MM.1S (cell line): ENCODE measurements at regions not wholly inside any gene's neighbourhood (a gene's known extent, or its start where the extent isn't known, plus 50 kb on each side); places are given as distances from the start of the nearest gene placed in this dataset.

Experiments used
- DNase-seq: peaks from one replicate; pipeline ENCODE4 v3.0.0-alpha.2; 2015
- H2AFZ ChIP-seq: fragments of 300-600 bp; sonication (generic); 2 replicates; pipeline ENCODE4 v1.6.0; 2016; ENCODE audit warnings: antibody characterized with exemption, low read length
- H3F3A ChIP-seq: fragments of 300-600 bp; sonication (generic); 2 replicates; pipeline ENCODE4 v1.6.1; 2016; ENCODE audit warnings: mild to moderate bottlenecking, antibody characterized with exemption, low read length, moderate library complexity, mixed read lengths; ENCODE audit not compliant: insufficient read depth
- H3K27ac ChIP-seq: fragments of 300-600 bp; sonication (generic); 2 replicates; pipeline ENCODE4 v1.5.1; 2016; ENCODE audit warnings: mild to moderate bottlenecking, low read length
- H3K27me3 ChIP-seq: fragments of 300-600 bp; sonication (generic); replicated peaks from 2 replicates; pipeline ENCODE4 v1.6.0; 2016; ENCODE audit warnings: low read length; ENCODE audit not compliant: insufficient read depth
- H3K36me3 ChIP-seq: fragments of 300-600 bp; sonication (generic); replicated peaks from 2 replicates; pipeline ENCODE4 v1.6.1; 2016; ENCODE audit warnings: mild to moderate bottlenecking, low read length, mixed read lengths; ENCODE audit not compliant: insufficient read depth
- H3K4me1 ChIP-seq: fragments of 300-600 bp; sonication (generic); 2 replicates; pipeline ENCODE4 v1.6.1; 2016; ENCODE audit warnings: low read length, mixed read lengths
- H3K4me2 ChIP-seq: fragments of 300-600 bp; sonication (generic); 2 replicates; pipeline ENCODE4 v1.6.0; 2016; ENCODE audit warnings: low read depth, low read length
- H3K4me3 ChIP-seq: fragments of 300-600 bp; sonication (generic); 2 replicates; pipeline ENCODE4 v1.5.1; 2016; ENCODE audit warnings: low read length, mixed read lengths
- H3K79me2 ChIP-seq: fragments of 300-600 bp; sonication (generic); 2 replicates; pipeline ENCODE4 v1.6.1; 2016; ENCODE audit warnings: mixed run types, low read length, mixed read lengths
- H3K9ac ChIP-seq: fragments of 300-600 bp; sonication (generic); 2 replicates; pipeline ENCODE4 v1.6.1; 2016; ENCODE audit warnings: low read length, mixed read lengths
- H3K9me2 ChIP-seq: fragments of 300-600 bp; sonication (generic); replicated peaks from 2 replicates; pipeline ENCODE4 v1.6.1; 2016; ENCODE audit warnings: mild to moderate bottlenecking, low read length, mixed read lengths; ENCODE audit not compliant: insufficient read depth
- H3K9me3 ChIP-seq: fragments of 300-600 bp; sonication (generic); replicated peaks from 2 replicates; pipeline ENCODE4 v1.6.1; 2016; ENCODE audit warnings: mild to moderate bottlenecking, low read length, mixed read lengths; ENCODE audit not compliant: insufficient read depth
- H4K20me1 ChIP-seq: fragments of 300-600 bp; sonication (generic); 2 replicates; pipeline ENCODE4 v1.6.1; 2016; ENCODE audit warnings: mild to moderate bottlenecking, low read length, moderate library complexity, mixed read lengths; ENCODE audit not compliant: insufficient read depth
- EZH2 ChIP-seq: fragments of 300-600 bp; sonication (generic); optimal IDR thresholded peaks from 2 replicates; pipeline ENCODE3; 2017; ENCODE audit warnings: low read depth, mild to moderate bottlenecking, antibody characterized with exemption, low read length, mixed read lengths
- EZH2phosphoT487 ChIP-seq: fragments of 300-600 bp; sonication (generic); IDR thresholded peaks from 2 replicates; pipeline ENCODE4 v1.6.1; 2018; ENCODE audit warnings: antibody characterized with exemption, low read length
- TF ChIP-seq, protein P1 (sequence below): fragments of 300-600 bp; sonication (generic); IDR thresholded peaks from 2 replicates; pipeline ENCODE4 v1.5.1; 2016; ENCODE audit warnings: antibody characterized with exemption, low read length, mixed read lengths

DNA sequence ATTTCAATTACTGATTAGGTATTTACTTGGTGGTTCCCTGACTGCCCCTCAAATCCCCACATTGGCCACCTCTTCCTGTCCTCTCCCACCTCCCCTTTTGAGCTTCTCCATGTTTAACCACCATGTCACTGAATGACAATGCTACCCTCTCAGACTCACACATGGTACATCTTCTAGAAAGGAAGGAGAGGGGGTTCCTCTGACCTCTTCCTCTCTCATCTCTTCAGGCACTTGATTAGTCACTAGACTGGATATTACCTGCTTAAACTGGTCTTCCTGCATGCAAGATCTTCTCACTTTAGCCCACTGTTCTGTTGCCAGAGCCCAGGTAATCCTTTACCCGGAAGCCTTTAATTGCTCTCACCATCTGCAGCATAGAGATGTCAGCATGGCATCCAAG lies 64.9 kb downstream of the DIPK2A start:
- Histone ChIP-seq H3K9me2 (no peaks in the 10 kb centered on the region), H3K79me2 (no peaks in the 10 kb centered on the region), H3K4me3 (no peak overlapping the region), H3K9ac (no peak overlapping the region), H4K20me1 (no peaks in the 10 kb centered on the region), H3K27ac (no peak overlapping the region), H3K9me3 (no peaks in the 10 kb centered on the region), H3K36me3 (no peaks in the 10 kb centered on the region), H3K27me3 (no peaks in the 10 kb centered on the region), H2AFZ (no peak overlapping the region), H3K4me2 (no peak overlapping the region), H3K4me1 (no peaks in the 10 kb centered on the region), H3F3A (no peaks in the 10 kb centered on the region)
- TF ChIP-seq, protein P1, sequence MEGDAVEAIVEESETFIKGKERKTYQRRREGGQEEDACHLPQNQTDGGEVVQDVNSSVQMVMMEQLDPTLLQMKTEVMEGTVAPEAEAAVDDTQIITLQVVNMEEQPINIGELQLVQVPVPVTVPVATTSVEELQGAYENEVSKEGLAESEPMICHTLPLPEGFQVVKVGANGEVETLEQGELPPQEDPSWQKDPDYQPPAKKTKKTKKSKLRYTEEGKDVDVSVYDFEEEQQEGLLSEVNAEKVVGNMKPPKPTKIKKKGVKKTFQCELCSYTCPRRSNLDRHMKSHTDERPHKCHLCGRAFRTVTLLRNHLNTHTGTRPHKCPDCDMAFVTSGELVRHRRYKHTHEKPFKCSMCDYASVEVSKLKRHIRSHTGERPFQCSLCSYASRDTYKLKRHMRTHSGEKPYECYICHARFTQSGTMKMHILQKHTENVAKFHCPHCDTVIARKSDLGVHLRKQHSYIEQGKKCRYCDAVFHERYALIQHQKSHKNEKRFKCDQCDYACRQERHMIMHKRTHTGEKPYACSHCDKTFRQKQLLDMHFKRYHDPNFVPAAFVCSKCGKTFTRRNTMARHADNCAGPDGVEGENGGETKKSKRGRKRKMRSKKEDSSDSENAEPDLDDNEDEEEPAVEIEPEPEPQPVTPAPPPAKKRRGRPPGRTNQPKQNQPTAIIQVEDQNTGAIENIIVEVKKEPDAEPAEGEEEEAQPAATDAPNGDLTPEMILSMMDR, result no peak
- TF ChIP-seq EZH2phosphoT487, result no peak
- no peak for TF ChIP-seq EZH2
- no peak for DNase-seq

DNA sequence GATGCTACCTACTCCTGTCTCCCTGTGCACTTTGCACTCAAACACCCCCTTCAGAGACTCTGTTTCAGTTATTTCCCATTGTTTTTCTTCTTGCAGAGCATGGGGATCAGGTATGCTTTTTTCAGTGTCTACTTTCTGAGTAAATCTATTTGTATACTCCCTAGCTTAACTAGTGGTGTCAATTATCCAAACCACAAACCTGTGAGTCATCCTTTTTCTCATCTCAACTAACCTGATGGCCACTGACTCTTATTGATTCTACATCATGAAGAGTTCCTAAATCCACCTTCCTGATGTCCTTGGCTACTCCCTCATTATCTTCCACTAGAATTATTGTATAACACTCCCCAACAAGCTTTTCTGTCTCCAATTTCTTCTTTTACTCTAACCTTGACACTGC lies 68.0 kb downstream of the DIPK2A start:
- no peak for DNase-seq

DNA sequence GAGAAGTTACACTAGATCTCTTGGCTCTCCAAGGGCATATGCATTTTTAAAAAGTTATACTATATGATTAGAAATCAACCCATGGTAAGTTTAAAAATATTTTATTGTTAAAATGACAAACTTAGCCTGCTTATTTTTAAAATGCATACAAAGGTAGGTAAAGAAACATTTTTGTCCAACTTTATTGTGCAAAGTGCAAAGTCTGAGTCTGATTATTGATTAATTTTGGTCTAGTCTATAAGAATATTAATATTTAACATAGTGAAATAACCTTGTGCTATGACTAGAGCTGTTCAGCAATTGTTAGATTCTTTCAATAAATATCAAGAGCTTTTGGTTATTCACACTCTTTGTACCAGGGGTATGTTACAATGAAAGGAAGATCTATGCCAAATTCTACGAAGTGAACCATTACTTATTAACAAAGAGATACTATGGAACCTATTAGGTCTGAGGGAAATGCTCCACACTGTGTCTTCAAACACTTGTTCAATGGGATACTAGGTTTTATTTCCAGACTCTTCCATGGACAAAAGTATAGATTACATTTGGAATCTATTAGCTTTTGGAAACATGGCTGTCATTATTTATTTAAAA lies 70.4 kb downstream of the DIPK2A start:
- no peaks in the 10 kb centered on the region for H3K9me2 ChIP-seq
- no peak overlapping the region for H2AFZ ChIP-seq
- TF ChIP-seq EZH2phosphoT487 (no peak), EZH2 (no peak)
- TF ChIP-seq, protein P1, result no peak
- H4K20me1 ChIP-seq, result no peaks in the 10 kb centered on the region
- H3F3A ChIP-seq, result no peaks in the 10 kb centered on the region
- no peak overlapping the region for H3K9ac ChIP-seq
- H3K27me3 ChIP-seq, result no peaks in the 10 kb centered on the region
- H3K4me2 ChIP-seq, result no peak overlapping the region
- H3K9me3 ChIP-seq, result no peaks in the 10 kb centered on the region
- no peaks in the 10 kb centered on the region for H3K79me2 ChIP-seq
- no peaks in the 10 kb centered on the region for H3K36me3 ChIP-seq
- no peak for DNase-seq
- H3K27ac ChIP-seq, result no peak overlapping the region
- H3K4me1 ChIP-seq, result no peaks in the 10 kb centered on the region
- H3K4me3 ChIP-seq, result no peak overlapping the region

More for the DNA sequence above, 68.0 kb downstream of the DIPK2A start:
- no peaks in the 10 kb centered on the region for H3K27me3 ChIP-seq
- H3K4me2 ChIP-seq, result no peak overlapping the region
- no peaks in the 10 kb centered on the region for H3K4me1 ChIP-seq
- no peak overlapping the region for H3K4me3 ChIP-seq
- no peaks in the 10 kb centered on the region for H3K9me3 ChIP-seq
- H2AFZ ChIP-seq, result no peak overlapping the region
- TF ChIP-seq EZH2phosphoT487 (no peak), EZH2 (no peak)
- TF ChIP-seq, protein P1, result no peak
- no peaks in the 10 kb centered on the region for H3F3A ChIP-seq
- H3K9me2 ChIP-seq, result no peaks in the 10 kb centered on the region
- no peaks in the 10 kb centered on the region for H3K36me3 ChIP-seq
- no peak overlapping the region for H3K27ac ChIP-seq
- H3K9ac ChIP-seq, result no peak overlapping the region
- H4K20me1 ChIP-seq, result no peaks in the 10 kb centered on the region
- no peaks in the 10 kb centered on the region for H3K79me2 ChIP-seq
